ENCODE measurements at regions not wholly inside any gene's neighbourhood (a gene's known extent, or its start where the extent isn't known, plus 50 kb on each side); places are given as distances from the start of the nearest gene placed in this dataset.

DNA sequence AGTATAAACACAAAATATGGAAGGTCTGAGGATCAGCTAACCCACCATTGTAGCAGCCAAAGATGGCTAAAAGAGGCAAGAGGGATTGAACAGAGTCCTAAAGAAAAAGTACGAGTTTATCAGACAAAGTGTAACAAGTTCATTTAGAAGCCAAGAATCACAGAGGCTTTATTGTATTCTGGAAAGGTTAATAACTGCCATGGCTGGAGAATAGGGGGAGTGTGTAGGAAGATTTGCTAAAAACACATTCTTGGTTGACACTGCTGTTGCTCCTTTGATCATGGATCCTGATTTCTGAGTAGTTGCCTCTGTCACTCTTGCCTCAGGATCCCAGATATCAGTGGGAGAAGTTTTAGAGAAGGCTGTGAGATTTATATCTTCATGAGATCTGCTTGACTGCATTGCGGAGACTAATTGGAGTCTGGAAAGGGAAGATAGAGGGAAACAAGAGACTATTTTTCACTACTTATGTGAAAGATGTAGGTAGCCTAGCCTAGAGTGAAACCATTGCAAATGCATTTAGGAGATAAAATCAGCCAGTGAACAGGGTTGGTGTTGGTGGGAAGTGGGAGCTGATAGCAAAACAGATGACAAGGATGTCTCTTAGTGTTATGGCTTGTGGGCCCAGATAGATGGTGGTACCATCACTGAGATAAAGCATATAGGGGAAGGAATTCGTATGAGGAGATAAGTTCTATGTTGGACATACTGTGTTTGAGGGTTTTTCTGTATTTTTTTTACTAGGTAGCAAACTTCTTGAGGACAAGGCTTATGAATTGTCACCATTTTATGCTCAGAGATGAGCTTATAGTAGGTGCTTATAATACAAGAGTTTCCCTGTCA lies 402.9 kb upstream of the PDE3A start:
- no peak for DNase-seq

DNA sequence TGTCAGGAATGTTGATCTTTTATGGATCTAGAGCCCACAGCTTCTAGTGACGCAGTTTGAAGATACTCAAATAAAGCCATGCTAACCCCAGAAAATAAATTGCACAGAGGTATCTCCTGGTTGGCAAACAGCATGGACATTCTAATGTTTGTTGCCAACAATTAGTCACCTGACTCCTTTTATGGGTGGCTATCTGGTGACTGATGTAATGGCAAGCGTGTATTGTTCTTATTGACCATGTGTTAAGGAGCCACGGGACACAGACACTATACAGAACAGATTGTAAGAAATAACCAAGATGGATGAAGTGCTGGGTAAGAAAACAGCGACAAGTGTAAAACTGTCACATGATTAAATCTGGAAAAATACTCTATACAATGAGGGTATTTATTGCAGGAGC lies 401.3 kb upstream of the PDE3A start:
- DNase-seq = no peak

DNA sequence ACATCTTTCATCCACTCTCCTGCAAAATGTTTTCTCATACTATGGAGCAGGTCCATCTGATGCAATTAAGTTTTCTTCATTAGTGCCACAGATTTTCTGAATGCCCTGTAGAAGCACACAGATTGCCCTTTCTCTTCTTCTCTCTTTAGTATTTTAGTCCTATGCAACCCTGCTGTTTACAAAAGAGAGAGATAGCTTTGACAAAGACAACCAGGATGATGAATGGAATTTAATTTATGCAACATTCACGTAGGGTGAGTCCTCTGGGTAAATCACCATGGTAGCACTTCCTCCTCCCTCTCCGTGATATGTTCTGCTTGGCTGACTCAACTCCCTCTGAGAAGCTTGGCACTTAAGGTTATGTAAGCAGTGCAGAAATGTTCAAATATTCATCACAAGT lies 400.9 kb upstream of the PDE3A start:
- peak; percentile 91 for DNase-seq

DNA sequence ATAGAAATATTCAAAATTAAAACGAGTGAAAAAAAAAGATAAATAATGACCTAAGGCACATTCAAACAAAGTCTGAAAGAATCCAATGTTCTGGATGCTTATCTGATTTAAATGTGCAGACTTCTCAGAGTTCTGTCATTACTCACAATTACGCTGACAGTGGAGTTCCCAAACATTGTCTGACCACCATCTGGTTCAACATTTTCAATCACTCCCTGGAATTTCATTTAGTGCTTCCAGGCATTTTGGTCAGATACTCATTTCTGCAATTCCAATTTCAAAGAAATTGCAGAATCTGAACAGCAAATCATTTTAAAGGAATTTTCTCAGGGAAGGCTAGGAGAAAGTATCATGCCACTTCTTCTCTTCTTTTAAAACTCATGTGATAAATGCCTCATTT lies 398.2 kb upstream of the PDE3A start:
- no peak for DNase-seq

DNA sequence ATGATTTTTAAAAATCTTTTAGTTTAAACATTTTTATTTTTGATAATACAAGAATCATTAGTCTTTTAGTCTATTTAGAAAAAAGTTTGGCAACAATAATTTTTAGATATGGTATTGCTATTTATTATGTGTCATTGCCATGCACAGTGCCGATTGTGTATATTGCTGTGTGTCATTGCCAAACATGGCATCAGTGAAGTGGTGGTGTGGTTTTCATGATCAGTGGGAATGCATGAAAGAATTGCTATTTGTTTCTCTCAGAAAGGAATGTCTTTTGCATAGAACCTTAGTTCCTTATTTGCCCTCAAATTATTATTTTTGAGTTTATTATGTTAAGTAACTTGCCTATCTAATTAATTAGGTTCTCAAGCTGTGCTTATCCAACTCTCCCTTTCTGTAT lies 397.5 kb upstream of the PDE3A start:
- DNase-seq = no peak

DNA sequence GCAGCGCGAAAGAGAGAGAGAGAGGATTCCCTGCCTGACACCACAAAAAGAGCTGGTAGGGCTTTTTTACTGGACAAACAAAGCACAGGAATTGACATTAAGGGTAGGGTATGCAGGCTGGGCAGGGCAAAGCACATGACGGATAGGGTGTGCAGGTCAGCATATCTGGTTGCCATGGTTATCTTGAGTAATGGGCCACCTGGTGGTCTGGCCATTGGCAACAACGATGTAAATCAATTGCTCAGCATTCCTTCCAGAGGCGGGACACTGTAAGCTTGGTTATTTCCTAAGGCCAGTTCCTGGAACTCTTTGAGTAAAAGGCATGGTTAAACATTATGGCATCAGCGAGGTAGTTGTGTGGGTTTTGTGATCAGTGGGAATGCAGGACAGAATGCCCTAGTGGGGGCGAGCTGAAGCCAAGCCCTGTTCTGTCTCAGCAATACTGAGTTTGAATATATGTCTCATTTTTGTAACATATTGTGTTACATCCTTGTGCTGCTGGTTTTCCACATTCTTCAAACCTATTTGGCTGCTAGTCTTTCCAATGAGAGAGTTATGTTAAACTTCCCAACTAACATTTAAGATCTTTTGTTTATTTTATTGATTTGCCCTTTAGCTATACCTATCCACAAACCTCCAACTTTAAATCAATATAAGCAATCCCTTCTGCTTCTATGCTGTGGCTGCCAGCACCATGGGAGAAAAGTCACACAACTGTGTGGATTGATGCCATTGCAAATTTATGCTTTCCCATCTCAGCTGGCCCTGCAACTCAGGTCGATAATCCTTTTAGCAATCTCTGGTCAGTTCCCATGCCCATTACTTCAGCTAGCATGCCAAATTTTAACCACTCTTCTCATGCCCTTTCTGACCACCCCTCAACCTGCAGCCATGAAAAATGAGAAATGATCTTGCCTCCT lies 396.7 kb upstream of the PDE3A start:
- DNase-seq = no peak

DNA sequence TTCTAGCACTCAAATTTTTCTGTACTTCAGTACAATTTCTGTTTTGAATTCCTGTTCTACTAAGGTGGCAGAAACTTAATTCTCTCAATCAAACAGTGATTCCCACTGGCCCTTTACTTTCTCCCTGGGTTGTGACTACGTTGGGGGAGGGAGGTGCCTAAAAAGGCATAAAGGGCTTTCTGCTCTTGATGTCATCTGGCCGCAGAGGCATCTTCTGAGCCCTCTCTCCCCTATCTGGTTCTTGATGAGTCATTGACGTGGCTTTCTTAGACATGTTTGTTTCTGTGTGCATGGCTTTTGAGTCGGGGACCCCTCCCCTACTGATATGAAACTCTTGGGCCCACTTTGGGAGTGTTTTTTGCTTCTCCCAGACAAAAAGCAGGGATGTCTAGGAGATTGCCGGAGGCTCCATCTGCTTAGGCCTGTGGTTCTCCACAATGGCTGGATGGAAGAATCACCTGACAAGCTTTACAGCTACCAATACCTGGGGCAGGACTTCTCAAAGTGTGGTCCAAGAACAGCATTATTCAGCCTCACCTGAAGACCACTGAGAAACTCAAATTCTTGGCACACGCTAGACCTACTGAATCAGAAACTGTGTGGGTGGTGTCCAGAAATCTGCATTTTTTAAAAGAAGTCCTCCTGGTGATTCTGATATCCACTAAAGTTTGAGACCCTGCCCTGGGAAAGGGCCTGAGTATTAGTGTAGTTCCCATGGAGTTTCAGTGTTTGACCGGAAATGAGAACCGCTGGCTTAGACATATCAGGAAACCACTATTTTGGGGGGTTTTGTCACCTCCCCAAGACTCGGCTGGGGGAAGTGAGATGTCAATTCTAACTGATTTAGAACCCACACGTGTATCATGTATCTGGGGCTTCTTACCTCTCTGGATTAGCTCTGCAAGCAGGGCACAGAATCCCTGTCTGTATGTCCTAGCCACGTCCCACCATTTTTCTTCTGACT lies 395.7 kb upstream of the PDE3A start:
- no peak for DNase-seq

DNA sequence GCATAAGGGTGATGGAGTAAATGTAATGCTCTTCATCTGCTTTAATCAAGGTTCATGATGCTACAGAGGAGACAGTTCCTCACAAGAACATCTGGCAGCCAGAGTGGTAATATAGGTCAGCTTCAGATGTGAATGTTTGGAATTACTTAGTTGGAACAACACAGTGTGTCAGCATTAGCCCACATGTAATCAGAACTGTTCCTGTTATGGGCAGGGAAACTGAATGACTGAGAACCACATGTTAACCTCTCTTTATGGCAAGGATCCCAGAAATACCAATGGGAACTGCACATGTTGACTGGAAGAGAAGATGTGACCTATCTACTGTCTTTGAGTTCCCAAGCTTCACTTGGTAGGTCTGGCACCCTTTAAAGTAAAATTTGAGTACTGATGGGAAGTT lies 390.1 kb upstream of the PDE3A start:
- no peak for DNase-seq

DNA sequence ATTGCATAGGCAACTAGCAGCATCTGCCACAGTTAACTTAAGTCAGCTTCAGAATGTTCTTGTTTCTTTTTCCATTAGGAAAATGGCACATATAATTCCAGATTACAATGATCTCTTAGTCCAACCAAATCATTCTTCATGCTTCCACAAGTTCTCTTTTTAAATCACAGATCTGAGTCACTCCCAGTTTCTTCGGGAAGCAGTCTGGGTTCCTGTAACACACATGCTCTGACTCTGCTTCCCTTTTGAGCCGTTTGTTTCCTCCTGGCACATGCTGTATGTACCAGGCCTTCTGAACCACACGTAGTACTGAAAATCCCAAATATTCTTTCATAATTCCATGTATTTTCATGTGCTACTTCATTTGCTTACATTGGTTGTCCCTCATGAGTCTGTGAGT lies 388.8 kb upstream of the PDE3A start:
- no peak for DNase-seq

DNA sequence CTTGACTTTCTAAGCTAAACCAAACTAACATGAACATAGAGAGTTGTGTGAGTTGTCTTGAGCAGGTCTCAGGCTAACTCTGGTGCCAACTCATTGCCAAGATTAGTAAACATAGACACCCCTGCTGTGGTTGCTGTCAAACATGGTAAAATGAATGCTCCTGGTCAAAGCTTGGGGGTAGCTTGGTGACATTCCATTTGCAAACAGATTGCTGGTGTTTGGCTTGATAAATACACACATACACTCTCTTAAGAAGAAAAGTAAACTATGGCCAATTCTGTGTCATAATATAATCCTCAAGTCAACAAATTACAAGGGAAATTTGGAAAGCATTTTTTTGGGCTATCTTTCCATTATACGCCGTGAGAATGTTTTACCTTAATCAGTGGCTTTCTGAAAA lies 386.4 kb upstream of the PDE3A start:
- no peak for DNase-seq

DNA sequence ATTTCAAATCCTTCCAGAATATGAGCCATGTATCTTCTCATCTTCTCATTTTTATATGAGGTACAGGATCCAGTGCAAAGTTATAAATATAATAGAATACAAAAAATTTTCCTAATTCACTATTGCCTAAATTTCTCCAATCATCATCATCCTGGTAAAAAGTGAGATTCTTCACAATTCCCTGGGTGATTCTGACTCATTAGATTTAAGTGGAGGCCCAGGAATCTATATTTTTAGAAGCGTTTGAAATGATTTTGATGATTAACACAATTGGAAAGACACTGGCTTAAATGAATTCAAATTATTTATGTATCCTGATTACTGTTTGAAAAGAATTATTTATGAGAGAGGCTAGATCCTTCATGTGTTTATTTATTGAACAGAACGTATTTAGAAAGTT lies 380.3 kb upstream of the PDE3A start:
- no peak for DNase-seq

DNA sequence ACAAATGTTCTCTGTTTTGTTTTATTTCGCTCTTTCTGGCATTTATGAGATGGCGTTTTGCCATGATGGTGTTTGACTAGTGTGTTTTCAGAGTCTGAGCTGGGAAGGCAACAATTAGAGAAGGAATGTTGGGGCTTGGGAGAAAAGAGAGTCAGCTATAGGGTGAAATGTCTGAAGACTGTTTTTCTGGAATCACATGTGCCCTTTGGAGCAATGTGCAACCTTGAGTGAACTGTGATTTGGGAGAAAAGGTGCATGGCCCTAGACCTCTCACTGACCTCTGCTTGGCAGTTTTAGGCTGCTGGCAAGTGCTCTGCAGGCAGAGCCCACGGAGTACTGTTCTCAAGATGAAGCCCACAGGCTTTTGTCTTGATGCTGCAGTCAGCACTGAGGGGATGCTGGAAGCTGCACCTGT lies 379.9 kb upstream of the PDE3A start:
- no peak for DNase-seq

DNA sequence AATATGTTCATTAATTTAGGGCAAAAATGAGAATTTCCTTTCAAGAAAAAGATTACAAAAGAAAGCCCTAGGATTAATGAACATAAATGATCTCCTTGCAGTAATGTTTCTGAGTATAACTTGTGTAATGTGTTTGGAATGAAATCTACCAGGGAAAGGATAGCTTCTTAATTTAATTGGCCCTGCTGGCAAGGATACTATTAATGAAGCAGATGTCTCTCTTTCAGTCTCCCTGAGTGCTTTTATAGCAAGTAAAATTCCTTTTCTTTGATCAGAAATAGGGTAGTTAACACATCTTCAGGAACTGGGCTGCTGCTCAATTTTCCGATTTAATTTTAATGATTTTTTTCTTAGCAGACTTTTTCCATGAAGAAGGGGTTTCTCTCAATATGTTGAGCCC lies 379.4 kb upstream of the PDE3A start:
- DNase-seq = no peak

DNA sequence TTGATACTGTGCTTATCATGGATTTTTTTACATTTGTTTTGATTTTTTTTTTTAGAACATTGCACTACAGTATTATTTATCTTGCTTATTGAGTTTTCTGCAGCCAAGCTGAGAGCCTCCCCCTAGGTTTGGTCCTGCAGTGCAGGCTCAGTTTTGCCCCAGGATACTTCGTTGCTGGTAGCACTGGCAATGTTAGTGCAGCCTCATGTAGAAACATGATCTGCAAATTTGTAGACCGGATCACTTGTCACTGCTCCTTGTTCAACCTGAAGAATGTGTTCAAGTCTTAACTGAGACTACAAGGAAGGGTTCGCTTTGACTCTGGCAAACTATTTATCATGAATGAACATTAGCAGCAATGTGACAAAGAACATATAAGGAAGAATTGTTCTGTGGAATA lies 377.2 kb upstream of the PDE3A start:
- no peak for DNase-seq

DNA sequence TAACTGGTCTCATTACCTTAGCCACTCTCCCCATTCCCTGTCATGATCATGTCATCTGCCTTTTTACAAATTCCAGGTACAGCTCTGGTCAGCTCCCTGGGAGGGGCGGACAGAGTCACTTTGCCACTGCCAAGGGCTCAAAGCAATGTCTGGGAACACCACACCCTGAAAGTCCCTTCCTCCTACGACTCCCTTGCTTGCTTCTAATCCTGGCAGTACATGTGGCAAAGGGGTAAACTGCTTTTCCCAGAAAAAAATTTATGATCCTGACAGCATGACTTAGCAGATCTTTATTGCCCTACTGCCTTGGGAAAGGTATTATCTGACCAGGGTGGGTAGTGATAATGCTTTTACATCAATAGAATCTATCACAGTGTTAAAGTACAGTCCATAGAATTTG lies 376.0 kb upstream of the PDE3A start:
- DNase-seq = no peak

DNA sequence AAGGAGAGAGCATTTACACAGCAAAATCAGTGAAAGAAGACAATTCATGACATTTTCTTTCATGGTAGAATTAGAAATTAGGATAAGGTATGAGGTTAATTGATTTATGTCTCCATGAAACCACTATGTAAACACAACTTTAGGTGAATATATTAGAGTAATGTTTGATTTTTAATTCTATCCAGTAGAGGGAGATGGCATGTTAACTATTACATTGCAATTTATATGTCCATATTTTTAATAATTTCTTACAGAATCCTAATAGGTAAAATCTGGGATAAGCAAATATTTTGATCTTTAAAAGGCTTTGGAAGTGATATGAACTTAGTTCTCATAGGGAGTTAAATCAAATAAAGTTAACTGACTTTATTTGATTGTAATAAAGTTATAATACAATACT lies 373.4 kb upstream of the PDE3A start:
- DNase-seq = no peak

DNA sequence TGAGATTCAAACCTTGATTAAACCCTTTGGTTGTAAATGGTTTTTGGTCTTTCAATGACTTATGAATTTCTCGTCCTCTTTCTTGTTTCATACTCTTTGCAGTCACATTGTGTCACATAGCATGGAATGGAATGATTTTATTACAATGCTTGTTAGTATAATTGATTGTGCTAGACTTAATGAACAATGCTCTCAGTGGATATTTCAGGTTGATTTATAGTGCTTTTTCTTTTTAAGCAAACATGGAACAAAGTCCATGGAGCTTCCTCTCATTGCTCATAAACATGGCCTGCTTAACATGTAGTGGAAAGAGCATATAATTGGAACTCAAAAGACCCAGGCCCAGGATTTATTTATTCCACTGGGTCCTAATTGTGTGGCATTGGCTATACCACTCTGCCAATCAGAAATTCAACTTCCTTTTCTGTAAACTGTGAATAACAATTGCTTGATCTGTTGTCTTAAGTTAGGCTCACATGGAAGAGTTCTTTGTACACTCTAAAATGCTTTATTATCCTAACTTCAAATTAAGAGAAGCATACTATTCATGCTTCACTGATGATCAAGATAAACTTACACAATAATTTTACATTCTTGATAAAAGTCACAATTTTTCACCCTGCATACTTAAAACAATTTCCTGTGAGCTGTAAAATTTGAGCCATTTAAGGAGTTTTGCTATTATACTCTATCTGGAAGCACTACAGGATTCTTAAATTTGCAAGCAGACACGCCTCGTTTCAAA lies 370.5 kb upstream of the PDE3A start:
- no peak for DNase-seq

DNA sequence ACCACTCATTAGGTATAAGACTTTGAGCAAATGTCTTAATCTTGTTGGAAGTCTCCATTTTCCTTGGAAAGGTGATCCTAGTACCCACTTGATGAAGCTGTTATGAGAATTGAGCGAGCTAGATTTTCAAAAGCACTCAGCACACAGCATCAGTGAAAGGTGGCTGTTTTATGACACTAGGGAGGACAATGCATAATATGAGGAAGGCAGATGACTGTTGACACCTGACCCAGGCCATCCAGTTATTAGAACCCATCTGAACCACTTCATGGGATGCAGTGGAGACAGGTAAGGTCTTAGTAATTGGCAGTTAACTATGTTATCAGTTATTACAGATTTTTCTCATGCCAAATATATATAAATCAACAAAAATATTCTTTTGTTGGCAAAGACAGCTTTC lies 369.9 kb upstream of the PDE3A start:
- no peak for DNase-seq

DNA sequence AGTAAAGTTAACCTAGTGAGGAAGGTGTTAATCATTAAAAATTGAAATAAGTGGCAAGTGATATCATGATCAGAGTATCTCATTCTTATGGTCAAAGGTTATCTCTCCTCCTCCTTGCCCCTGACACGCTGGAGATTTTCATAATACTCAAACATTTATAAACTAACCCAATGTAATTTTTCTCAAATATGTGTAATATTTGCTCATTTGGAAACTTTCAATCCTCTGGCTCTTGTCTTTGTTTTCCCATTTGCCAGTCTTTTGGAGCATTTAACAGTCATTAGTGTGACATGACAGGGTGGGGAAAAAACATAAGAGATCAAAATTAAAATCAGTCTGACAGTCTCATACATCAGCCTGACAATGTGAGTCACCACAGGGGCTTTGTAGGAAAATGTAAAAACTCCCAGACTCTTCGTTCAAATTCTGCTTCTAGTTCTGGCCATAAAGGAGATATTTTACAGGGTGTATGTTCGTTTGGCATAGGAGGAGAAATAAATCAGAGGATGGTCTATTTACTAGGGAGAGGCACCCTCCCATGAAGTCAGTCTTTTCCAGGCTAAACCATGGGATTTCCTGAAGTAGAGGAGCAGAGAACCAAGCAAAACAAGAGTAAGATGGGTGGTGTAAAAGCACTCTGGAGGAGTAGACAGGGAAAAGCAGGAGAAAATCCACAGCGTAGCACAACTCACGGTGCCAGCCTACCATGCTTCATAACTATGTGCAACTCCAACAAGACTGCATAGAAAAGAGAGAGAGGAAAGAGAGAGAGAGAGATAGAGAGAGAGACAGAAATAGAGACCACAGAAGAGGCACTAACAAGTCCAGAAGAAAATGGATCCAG lies 369.2 kb upstream of the PDE3A start:
- DNase-seq = no peak

DNA sequence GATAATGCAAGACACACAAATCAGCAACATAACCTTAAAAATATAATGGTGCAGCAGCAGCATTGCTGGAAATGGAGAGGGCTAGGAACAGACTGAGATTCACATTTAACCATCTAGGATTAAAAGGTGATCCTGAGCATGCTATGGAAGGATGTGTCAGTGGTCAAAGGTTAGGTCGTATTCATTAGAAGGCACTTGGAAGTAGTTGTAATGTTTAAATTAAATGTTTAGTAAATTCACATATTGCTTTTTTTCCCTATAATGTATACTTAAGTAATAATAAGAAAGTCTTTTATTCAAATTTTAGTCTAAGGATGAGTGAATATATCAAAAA lies 368.6 kb upstream of the PDE3A start:
- DNase-seq = no peak

DNA sequence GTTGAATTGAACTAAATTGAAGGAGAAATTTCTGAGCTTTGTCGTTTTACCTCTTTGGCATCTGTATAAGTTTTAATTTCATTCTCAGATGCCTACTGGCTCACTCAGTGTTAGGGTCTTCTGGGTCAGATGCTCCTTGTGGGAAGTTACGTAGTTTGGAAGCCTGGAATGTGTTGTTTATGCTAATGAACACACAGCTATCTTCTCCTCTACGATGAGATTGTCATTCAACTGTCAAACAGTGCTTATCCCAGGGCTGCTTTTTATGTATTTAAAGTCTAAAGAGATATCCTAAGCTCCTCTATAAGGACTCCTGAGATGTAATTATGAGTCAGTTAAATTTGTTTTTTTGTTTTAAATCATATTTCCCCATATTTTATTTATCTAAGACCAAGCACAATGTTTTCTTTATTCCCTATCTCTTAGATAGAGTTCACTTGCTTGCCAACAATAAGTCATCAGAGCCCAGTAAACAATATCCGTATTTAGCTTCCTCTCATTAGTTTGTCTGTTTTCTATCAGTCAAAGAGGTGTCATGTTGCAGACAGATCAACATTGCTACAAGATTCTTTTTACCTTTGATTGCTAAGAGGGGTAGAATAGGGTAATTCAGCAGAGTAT lies 368.0 kb upstream of the PDE3A start:
- DNase-seq = no peak

All from NCI-H187 treated with DMSO at 0.1 percent for 48 hours (cell line).